Osteoblast (primary cell): ENCODE measurements at regions not wholly inside any gene's neighbourhood (a gene's known extent, or its start where the extent isn't known, plus 50 kb on each side); places are given as distances from the start of the nearest gene placed in this dataset.
"Not testable (repeated sequence)": the region's sequence is repeated elsewhere in the genome, so short reads cannot be mapped to it uniquely, and the experiment has no call there.

Source experiments
- DNase-seq: peaks from one replicate; pipeline ENCODE4 v3.0.0; 2011; ENCODE audit warnings: low spot score, mixed read lengths; ENCODE audit not compliant: insufficient read length; ENCODE audit errors: missing footprints
- H2AFZ ChIP-seq: 2 replicates; pipeline ENCODE4 v1.6.0; 2011; ENCODE audit warnings: mild to moderate bottlenecking, low read length
- H3K27ac ChIP-seq: 2 replicates; pipeline ENCODE4 v1.5.1; 2011; ENCODE audit warnings: mild to moderate bottlenecking, low read depth, low read length, moderate library complexity
- H3K27me3 ChIP-seq: 2 replicates; pipeline ENCODE4 v1.6.0; 2012; ENCODE audit warnings: mild to moderate bottlenecking, control low read depth, inconsistent platforms, low read length, moderate library complexity; ENCODE audit not compliant: insufficient read depth
- H3K36me3 ChIP-seq: 2 replicates; pipeline ENCODE4 v1.5.1; 2011; ENCODE audit warnings: mild to moderate bottlenecking, low read length, control low read depth, moderate library complexity; ENCODE audit not compliant: insufficient read depth
- H3K4me1 ChIP-seq: 2 replicates; pipeline ENCODE4 v1.5.1; 2011; ENCODE audit warnings: mild to moderate bottlenecking, low read length, control low read depth, moderate library complexity; ENCODE audit not compliant: insufficient read depth
- H3K4me2 ChIP-seq: 2 replicates; pipeline ENCODE4 v1.6.0; 2011; ENCODE audit warnings: mild to moderate bottlenecking, low read length; ENCODE audit not compliant: insufficient read depth
- H3K4me3 ChIP-seq: fragments of 200-600 bp; sonication (generic); 3 replicates; pipeline ENCODE4 v1.5.1; 2012; ENCODE audit warnings: mild to moderate bottlenecking, low read length, inconsistent platforms; ENCODE audit not compliant: insufficient read depth
- H3K79me2 ChIP-seq: 2 replicates; pipeline ENCODE4 v1.6.0; 2012; ENCODE audit warnings: mild to moderate bottlenecking, low read length, control low read depth, inconsistent platforms; ENCODE audit not compliant: insufficient read depth
- H3K9me3 ChIP-seq: 2 replicates; pipeline ENCODE4 v1.5.1; 2011; ENCODE audit warnings: low read depth, low read length, control low read depth
- H4K20me1 ChIP-seq: 2 replicates; pipeline ENCODE4 v1.6.0; 2012; ENCODE audit warnings: mild to moderate bottlenecking, low read length, control low read depth; ENCODE audit not compliant: insufficient read depth
- CTCF ChIP-seq: IDR thresholded peaks from 2 replicates; pipeline ENCODE4 v1.5.1; 2011; ENCODE audit warnings: mild to moderate bottlenecking, low read depth, low read length, moderate library complexity; ENCODE audit errors: extremely low read depth

- Histone ChIP-seq H3K4me2 (peak overlapping the region; percentile 95), H3K27ac (no peak overlapping the region), H3K36me3 (no peaks in the 10 kb centered on the region), H3K27me3 (peaks cover 3% of the 10 kb centered on the region), H4K20me1 (no peaks in the 10 kb centered on the region), H3K9me3 (no peaks in the 10 kb centered on the region), H2AFZ (peak overlapping the region; percentile 49), H3K79me2 (no peaks in the 10 kb centered on the region), H3K4me3 (peak overlapping the region; percentile 73), H3K4me1 (peaks cover 8% of the 10 kb centered on the region)
- TF ChIP-seq CTCF: no peak
- peak; percentile 81 for DNase-seq
These were observed 112.5 kb upstream of the NBPF11 start for GRCh38 chr1:148264374-148265276.

DNA sequence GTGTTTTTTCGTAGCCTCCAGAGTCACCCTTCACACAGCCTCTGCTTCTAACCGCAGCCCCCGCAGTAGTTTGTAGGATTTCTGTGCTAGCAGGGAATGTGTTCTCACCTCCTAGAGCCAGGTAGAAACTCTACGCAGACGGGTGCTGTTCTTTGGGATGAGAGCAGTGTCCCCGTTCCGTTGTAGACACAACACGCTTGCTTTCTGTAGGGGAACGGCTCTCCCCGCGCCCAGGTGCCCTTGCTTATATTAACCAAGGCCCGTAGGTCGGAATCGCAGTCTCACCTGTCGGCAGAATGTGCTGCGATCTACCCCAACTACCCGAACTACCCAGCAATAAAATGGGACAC lies 111.8 kb upstream of the NBPF11 start:
- no peak for DNase-seq
- no peak for TF ChIP-seq CTCF

DNA sequence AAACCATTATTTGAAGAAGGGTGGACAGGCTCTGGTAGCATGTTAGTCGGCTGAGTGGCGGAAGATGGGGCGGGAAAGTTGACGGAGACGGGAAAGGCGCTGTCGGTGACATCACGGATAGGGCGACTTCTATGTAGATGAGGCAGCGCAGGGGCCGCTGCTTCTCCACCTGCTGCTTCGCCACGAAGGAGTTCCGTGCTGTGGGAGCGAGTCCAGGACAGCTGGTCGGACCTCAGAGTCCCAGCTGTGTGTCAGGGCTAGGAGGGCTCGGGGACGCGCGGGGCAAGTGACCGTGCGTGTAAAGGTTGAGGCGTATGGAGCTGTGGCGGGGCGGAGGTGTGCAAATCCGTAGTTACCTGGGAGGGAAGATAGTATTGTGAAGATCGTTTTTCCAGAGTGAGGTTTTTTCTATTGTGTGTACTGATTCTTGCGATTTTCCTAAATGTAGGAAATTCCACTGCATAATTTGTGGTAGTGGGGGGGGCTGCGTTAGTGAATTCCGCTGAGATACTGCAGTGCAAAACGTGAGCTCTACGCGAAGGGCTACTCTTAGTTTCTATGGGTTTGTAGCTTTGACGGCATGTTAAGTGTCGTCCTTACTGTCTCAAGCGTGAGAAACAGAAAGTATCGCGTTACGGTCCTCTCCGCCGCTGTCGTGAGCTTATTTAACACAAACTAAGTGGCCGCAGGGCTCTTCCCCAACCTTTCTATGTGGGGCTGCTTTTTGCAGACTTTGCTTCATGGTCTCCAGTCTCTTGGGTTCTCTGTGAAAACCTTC lies 111.2 kb upstream of the NBPF11 start:
- H4K20me1 ChIP-seq: no peaks in the 10 kb centered on the region
- H3K4me2 ChIP-seq: peak overlapping the region; percentile 95
- peaks cover 3% of the 10 kb centered on the region for H3K27me3 ChIP-seq
- H3K4me1 ChIP-seq: peaks cover 8% of the 10 kb centered on the region
- no peak for TF ChIP-seq CTCF
- H3K27ac ChIP-seq: peak overlapping the region; percentile 68
- H3K4me3 ChIP-seq: peak overlapping the region; percentile 73
- no peaks in the 10 kb centered on the region for H3K9me3 ChIP-seq
- peak; percentile 86 for DNase-seq
- H3K36me3 ChIP-seq: no peaks in the 10 kb centered on the region
- H2AFZ ChIP-seq: peak overlapping the region; percentile 97
- H3K79me2 ChIP-seq: no peaks in the 10 kb centered on the region

More for the DNA sequence above, 111.8 kb upstream of the NBPF11 start:
- peak overlapping the region; percentile 73 for H3K4me3 ChIP-seq
- H4K20me1 ChIP-seq: no peaks in the 10 kb centered on the region
- H3K79me2 ChIP-seq: no peaks in the 10 kb centered on the region
- no peaks in the 10 kb centered on the region for H3K36me3 ChIP-seq
- H3K4me1 ChIP-seq: peaks cover 8% of the 10 kb centered on the region
- peak overlapping the region; percentile 97 for H2AFZ ChIP-seq
- peaks cover 3% of the 10 kb centered on the region for H3K27me3 ChIP-seq
- H3K9me3 ChIP-seq: no peaks in the 10 kb centered on the region
- peak overlapping the region; percentile 95 for H3K4me2 ChIP-seq
- H3K27ac ChIP-seq: peak overlapping the region; percentile 45

- DNase-seq, H3K4me1 ChIP-seq, H2AFZ ChIP-seq, H3K79me2 ChIP-seq, H3K27me3 ChIP-seq, H3K36me3 ChIP-seq, H3K9me3 ChIP-seq, H3K4me2 ChIP-seq, H3K4me3 ChIP-seq, H4K20me1 ChIP-seq, H3K27ac ChIP-seq: not testable (repeated sequence)
These were observed 109.6 kb upstream of the NBPF11 start for GRCh38 chr1:148261684-148262083.

DNA sequence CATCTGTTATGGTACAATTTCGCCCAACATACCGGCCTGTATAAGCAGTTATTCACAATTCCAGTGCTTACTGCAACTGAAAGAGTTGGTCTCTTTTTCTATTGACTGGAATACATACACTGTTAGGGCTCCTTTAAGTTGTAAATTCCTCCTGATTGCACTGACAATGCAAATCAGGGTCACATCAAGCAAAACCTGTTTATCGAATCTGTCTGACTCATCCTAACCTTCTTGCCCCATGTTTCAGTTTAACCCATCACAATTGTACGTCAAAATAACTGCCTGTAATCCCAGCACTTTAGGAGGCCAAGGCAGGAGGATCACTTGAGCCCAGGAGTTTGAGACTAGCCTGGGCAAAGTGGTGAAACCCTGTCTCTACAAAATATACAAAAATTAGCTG lies 105.8 kb upstream of the NBPF11 start:
- not testable (repeated sequence) for H3K9me3 ChIP-seq, H3K4me3 ChIP-seq, H3K79me2 ChIP-seq, H3K4me2 ChIP-seq, H3K27ac ChIP-seq, H4K20me1 ChIP-seq, H3K4me1 ChIP-seq, DNase-seq, H2AFZ ChIP-seq, H3K36me3 ChIP-seq, H3K27me3 ChIP-seq
